Right cardiac atrium (tissue), 5 donors: ENCODE measurements at regions not wholly inside any gene's neighbourhood (a gene's known extent, or its start where the extent isn't known, plus 50 kb on each side); places are given as distances from the start of the nearest gene placed in this dataset.
"Not testable (repeated sequence)": the region's sequence is repeated elsewhere in the genome, so short reads cannot be mapped to it uniquely, and the experiment has no call there.

Source experiments
- ATAC-seq, 2 donors: fragments of 200-7000 bp; cut with Tn5 transposase; one replicate each; pipeline versions ENCODE4 v1.8.0 to v1.9.1; 2020; ENCODE audit warnings: moderate library complexity in 2 of 2, mild to moderate bottlenecking in 1 of 2
- DNase-seq, 3 donors: peaks; one replicate each; pipeline ENCODE4 v3.0.0-alpha.2; 2020
- H3K27ac ChIP-seq: one replicate; pipeline ENCODE4 v1.5.1; 2013; ENCODE audit warnings: mild to moderate bottlenecking, low read length, control low read depth, moderate library complexity
- H3K27me3 ChIP-seq: one replicate; pipeline ENCODE4 v1.6.1; 2013; ENCODE audit not compliant: control insufficient read depth, insufficient read depth
- H3K4me1 ChIP-seq: one replicate; pipeline ENCODE4 v1.6.1; 2013; ENCODE audit warnings: low read length; ENCODE audit not compliant: control insufficient read depth, insufficient read depth
- H3K4me3 ChIP-seq: one replicate; pipeline ENCODE4 v1.5.1; 2013; ENCODE audit warnings: low read length, control low read depth
- H3K9me3 ChIP-seq: one replicate; pipeline ENCODE4 v1.6.1; 2013; ENCODE audit warnings: low read length; ENCODE audit not compliant: control insufficient read depth
- WGBS: extraction: QIAGEN DNeasy Blood & Tissue Kit; methylation state at CpG from one replicate; pipeline ENCODE4 v1.1.7; 2013; 5-methylcytosine and 5-hydroxymethylcytosine counted together
- intact Hi-C, 4 donors: fragments of 100-400 bp; cut with DNase I; formaldehyde crosslinking; loops; one replicate each; pipeline versions ENCODE4 v1.11.0 to v1.14.0; 2022 to 2023
- donor health status: healthy with polysubstance abuse.
- donor health status: DM: no; HTN: yes; CAD: no.
- donor health status: DM: no; HTN: no; CAD: no.
- donor health status: DM: no; HTN: yes; CAD: no; lungs with severe emphysema.
- donor health status: DM: yes; HTN: yes; CAD: no.

DNA sequence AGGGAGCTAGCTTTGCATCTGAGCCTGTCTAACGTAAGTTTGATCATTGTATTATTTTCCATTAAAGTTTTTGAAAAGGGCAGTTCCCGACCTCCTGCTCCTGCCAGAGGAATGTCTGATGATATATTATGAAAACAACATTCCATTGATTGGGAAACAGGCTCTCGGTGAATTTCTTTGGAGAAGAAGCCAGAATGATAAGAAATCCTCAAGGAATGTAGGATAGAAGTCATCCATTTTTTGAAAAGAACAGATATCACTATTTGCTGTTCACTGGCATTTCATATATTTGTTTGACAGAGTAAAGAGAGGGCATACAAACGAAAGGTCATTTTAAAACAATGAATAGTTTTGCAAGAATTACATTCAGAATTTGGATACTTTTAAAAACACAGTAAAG lies 781.0 kb upstream of the HTR2C start:
- Histone ChIP-seq H3K4me1 (no peaks in the 10 kb centered on the region), H3K27ac (no peak overlapping the region), H3K27me3 (no peaks in the 10 kb centered on the region), H3K9me3 (no peaks in the 10 kb centered on the region), H3K4me3 (no peak overlapping the region)
- ATAC-seq (no peak), DNase-seq (no peak)
- WGBS, result 28% methylated on average over 4 of the region's 4 CpGs
- intact Hi-C loops, result no loop called here

DNA sequence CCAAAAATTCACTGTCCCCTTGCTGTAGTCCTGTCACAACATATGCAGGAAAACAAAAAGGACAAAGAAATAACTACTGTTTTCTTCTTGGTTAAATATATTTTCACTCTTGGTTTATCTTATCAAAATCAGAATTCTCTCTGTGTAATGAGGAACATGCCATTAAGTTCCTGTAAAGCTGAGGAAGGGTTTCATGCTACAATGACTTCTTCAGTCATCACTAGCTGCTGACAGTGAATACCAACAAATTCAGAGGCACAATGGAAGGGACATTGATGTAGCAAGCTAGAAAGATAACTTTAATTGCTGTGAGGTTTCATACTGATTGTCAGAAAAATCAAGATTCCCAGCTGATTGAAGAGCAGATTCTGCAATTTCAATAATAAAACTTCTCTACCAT lies 782.9 kb upstream of the HTR2C start:
- H3K27me3 ChIP-seq, result no peaks in the 10 kb centered on the region
- no peaks in the 10 kb centered on the region for H3K4me1 ChIP-seq
- no peak for DNase-seq
- intact Hi-C loops, result no loop called here
- ATAC-seq, result no peak
- no peaks in the 10 kb centered on the region for H3K9me3 ChIP-seq
- H3K4me3 ChIP-seq, result no peak overlapping the region
- H3K27ac ChIP-seq, result no peak overlapping the region

DNA sequence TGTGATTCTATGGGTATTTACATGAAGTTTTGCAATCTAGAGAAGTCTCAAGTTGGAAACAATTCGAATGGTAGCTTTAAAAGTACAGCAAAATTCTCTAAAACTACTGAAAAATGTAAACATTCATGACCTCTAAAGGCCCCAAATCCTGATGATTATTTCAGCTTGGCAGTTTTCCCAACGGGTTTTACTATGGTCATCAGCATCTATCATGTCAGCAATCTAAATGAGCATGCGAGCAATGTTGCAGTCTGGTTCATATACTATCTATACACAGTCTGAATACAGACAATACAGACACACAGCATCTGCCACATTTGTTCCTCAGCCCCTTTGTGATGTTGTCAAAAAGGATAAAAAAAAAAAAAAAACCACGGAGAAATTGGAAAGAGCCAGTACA lies 790.3 kb upstream of the HTR2C start:
- WGBS, result 47% methylated on average over 4 of the region's 4 CpGs
- no peaks in the 10 kb centered on the region for H3K27me3 ChIP-seq
- no peaks in the 10 kb centered on the region for H3K9me3 ChIP-seq
- H3K27ac ChIP-seq, result no peak overlapping the region
- intact Hi-C loops, result no loop called here
- DNase-seq (no peak), ATAC-seq (no peak)
- no peak overlapping the region for H3K4me3 ChIP-seq
- no peaks in the 10 kb centered on the region for H3K4me1 ChIP-seq

- Histone ChIP-seq H3K4me1 (no peaks in the 10 kb centered on the region), H3K27me3 (no peaks in the 10 kb centered on the region), H3K4me3 (no peak overlapping the region), H3K9me3 (no peaks in the 10 kb centered on the region), H3K27ac (no peak overlapping the region)
- DNase-seq (no peak), ATAC-seq (no peak)
- 70% methylated on average over 1 of the region's 1 CpG for WGBS
- intact Hi-C loops, result no loop called here
These were observed 792.9 kb upstream of the HTR2C start for GRCh38 chrX:113790987-113791386.

GRCh38 chrX:113784754-113785153 lies 799.1 kb upstream of the HTR2C start:
- DNase-seq, H3K4me1 ChIP-seq, H3K27me3 ChIP-seq, H3K4me3 ChIP-seq, intact Hi-C loops, ATAC-seq, H3K27ac ChIP-seq, H3K9me3 ChIP-seq: not testable (repeated sequence)
- WGBS, result 77% methylated on average over 6 of the region's 6 CpGs

- intact Hi-C loops, result no loop called here
- DNase-seq (no peak), ATAC-seq (no peak)
- H3K9me3 ChIP-seq, result no peaks in the 10 kb centered on the region
- H3K4me1 ChIP-seq, result no peaks in the 10 kb centered on the region
- WGBS, result 42% methylated on average over 2 of the region's 2 CpGs
- no peak overlapping the region for H3K4me3 ChIP-seq
- no peak overlapping the region for H3K27ac ChIP-seq
- no peaks in the 10 kb centered on the region for H3K27me3 ChIP-seq
These were observed 813.1 kb upstream of the HTR2C start for GRCh38 chrX:113770806-113771205.

DNA sequence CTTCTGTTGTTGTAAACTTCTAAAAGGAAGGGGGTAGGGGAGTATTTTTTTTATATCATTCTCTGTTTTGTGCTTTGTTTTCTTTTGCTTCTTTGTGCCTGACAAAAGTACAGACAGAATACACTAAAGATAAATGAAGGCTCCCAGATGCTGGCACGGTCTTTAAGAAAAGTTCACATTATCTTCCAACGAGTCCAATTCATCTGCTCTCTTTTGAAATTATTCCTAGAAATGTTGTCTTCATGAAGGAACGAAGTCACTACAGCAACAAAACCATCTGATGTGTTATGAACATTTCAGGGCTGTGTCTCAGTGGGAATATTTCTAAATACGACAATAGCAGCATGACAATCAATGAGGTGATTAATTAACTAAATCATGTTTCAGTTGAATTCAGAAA lies 813.8 kb upstream of the HTR2C start:
- intact Hi-C loops, result no loop called here
- H3K27ac ChIP-seq, result no peak overlapping the region
- DNase-seq (no peak), ATAC-seq (no peak)
- 38% methylated on average over 4 of the region's 4 CpGs for WGBS
- no peaks in the 10 kb centered on the region for H3K4me1 ChIP-seq
- no peaks in the 10 kb centered on the region for H3K9me3 ChIP-seq
- no peak overlapping the region for H3K4me3 ChIP-seq
- no peaks in the 10 kb centered on the region for H3K27me3 ChIP-seq

GRCh38 chrX:113759422-113759821 lies 824.5 kb upstream of the HTR2C start:
- 75% methylated on average over 2 of the region's 2 CpGs for WGBS
- Histone ChIP-seq H3K4me3 (no peak overlapping the region), H3K4me1 (no peaks in the 10 kb centered on the region), H3K9me3 (no peaks in the 10 kb centered on the region), H3K27me3 (no peaks in the 10 kb centered on the region), H3K27ac (no peak overlapping the region)
- intact Hi-C loops, result no loop called here
- no peak for ATAC-seq
- DNase-seq, result no peak

GRCh38 chrX:113747274-113747973 lies 836.5 kb upstream of the HTR2C start:
- Histone ChIP-seq H3K4me3 (no peak overlapping the region), H3K27me3 (no peaks in the 10 kb centered on the region), H3K9me3 (no peaks in the 10 kb centered on the region), H3K4me1 (no peaks in the 10 kb centered on the region), H3K27ac (no peak overlapping the region)
- ATAC-seq (no peak), DNase-seq (no peak)
- 58% methylated on average over 1 of the region's 1 CpG for WGBS
- intact Hi-C loops, result no loop called here

GRCh38 chrX:113743069-113743468 lies 840.8 kb upstream of the HTR2C start:
- DNase-seq (no peak), ATAC-seq (no peak)
- 74% methylated on average over 1 of the region's 1 CpG for WGBS
- Histone ChIP-seq H3K27me3 (no peaks in the 10 kb centered on the region), H3K9me3 (no peaks in the 10 kb centered on the region), H3K27ac (no peak overlapping the region), H3K4me3 (no peak overlapping the region), H3K4me1 (no peaks in the 10 kb centered on the region)
- intact Hi-C loops, result no loop called here

DNA sequence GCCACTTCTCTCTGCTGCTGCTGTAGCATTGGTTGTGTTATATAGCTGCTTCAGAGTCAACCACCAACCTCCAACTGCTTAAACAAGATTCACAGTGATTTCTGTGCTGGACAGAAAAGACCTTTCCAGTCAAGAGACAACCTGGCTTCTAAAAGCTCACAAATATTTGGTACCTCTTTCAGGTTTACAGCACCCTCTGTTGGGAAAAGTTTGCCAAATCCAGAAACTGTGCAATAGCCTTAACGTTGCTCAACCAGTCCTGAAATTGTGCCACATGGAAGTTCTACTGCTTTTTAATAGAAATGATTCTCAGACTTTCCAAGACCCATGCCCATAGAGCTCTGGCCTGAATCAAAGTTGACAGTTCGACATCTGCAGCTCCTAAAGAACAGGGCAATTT lies 842.1 kb upstream of the HTR2C start:
- H3K27me3 ChIP-seq, result no peaks in the 10 kb centered on the region
- no peaks in the 10 kb centered on the region for H3K4me1 ChIP-seq
- intact Hi-C loops, result no loop called here
- DNase-seq (no peak), ATAC-seq (no peak)
- no peak overlapping the region for H3K27ac ChIP-seq
- H3K9me3 ChIP-seq, result no peaks in the 10 kb centered on the region
- no peak overlapping the region for H3K4me3 ChIP-seq
- WGBS, result 34% methylated on average over 2 of the region's 2 CpGs

- no peak overlapping the region for H3K4me3 ChIP-seq
- DNase-seq (no peak), ATAC-seq (no peak)
- WGBS, result 77% methylated on average over 2 of the region's 2 CpGs
- no peak overlapping the region for H3K27ac ChIP-seq
- H3K4me1 ChIP-seq, result no peaks in the 10 kb centered on the region
- no peaks in the 10 kb centered on the region for H3K27me3 ChIP-seq
- intact Hi-C loops, result no loop called here
- H3K9me3 ChIP-seq, result no peaks in the 10 kb centered on the region
These were observed 854.9 kb upstream of the HTR2C start for GRCh38 chrX:113728937-113729336.
